ENCODE measurements at regions not wholly inside any gene's neighbourhood (a gene's known extent, or its start where the extent isn't known, plus 50 kb on each side); places are given as distances from the start of the nearest gene placed in this dataset.

- TF ChIP-seq CTCF (IDR thresholded peaks at IDR 0.05; ENCODE audit: poor library complexity) = no peak
- TF ChIP-seq EZH2phosphoT487 (IDR thresholded peaks at IDR 0.05; ENCODE audit: low read depth, severe bottlenecking, unreplicated experiment) = no peak
These were observed 563.9 kb downstream of the BNC2 start for GRCh38 chr9:16306586-16306985.
